Inflammatory macrophage (primary cell): ENCODE measurements at regions not wholly inside any gene's neighbourhood (a gene's known extent, or its start where the extent isn't known, plus 50 kb on each side); places are given as distances from the start of the nearest gene placed in this dataset.
"Not testable (repeated sequence)": the region's sequence is repeated elsewhere in the genome, so short reads cannot be mapped to it uniquely, and the experiment has no call there.

Experiments used
- DNase-seq, 2 donors: peaks; one replicate each; pipeline ENCODE4 v3.0.0-alpha.2; 2020 to 2022

- no peak for DNase-seq
Observed at GRCh38 chr3:3433711-3434110, 254.2 kb upstream of the CRBN start.

GRCh38 chr3:3429841-3430240 is 250.3 kb upstream of the CRBN start:
- no peak for DNase-seq

DNA sequence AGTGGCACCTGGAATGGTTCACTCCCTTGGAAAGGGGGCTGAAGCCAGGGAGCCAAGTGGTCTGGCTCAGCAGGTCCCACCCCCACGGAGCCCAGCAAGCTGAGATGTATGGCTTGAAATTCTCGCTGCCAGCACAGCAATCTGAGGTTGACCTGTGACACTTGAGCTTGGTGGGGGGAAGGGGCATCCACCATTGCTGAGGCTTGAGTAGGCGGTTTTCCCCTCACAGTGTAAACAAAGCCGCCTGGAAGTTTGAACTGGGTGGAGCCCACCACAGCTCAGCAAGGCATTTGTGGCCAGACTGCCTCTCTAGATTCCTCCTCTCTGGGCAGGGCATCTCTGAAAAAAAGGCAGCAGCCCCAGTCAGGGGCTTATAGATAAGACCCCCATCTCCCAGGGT is 228.2 kb upstream of the CRBN start:
- not testable (repeated sequence) for DNase-seq

- no peak for DNase-seq
Observed at GRCh38 chr3:3405131-3405530, 225.6 kb upstream of the CRBN start.

DNA sequence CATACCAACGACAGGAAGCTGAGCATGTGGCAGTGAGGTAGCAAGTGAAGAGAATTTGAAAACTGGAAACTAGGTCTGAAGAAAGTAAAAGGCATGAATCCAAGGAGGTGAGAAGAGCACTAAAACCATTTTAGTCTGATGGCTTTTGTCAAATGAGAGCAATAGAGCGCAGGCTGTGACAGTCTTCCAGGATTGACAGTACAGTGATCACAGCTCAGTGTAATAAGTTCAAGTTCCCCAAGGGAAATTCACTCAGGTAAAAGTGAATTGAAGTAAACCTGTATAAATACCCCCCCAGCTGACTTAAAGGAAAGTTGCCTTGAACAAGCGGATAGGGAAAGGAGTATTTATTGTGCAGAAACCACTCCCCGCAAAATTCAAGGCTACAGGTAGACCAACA is 224.2 kb upstream of the CRBN start:
- DNase-seq: no peak

DNA sequence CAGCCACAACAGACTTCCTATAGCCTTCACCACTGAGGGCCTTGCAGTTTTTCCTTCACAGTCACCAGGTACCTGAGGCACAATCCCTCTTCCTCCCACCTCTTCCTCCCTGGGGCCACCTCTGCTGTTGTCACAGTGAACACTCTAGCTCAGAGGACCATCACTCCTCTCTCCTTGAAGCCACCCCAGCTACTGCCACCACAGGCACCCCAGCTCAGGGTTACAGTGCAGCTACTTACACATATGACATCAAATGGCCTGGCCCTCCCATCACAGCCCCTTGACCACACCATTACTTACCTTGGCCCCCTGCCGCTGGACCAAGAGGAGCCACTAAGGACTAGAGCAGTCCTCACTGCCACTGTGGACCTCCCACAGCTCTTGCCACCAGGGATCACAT is 213.5 kb upstream of the CRBN start:
- DNase-seq: no peak

- no peak for DNase-seq
Observed at GRCh38 chr3:3383461-3383860, 204.0 kb upstream of the CRBN start.

- DNase-seq: no peak
Observed at GRCh38 chr3:3372210-3372777, 192.8 kb upstream of the CRBN start.

DNA sequence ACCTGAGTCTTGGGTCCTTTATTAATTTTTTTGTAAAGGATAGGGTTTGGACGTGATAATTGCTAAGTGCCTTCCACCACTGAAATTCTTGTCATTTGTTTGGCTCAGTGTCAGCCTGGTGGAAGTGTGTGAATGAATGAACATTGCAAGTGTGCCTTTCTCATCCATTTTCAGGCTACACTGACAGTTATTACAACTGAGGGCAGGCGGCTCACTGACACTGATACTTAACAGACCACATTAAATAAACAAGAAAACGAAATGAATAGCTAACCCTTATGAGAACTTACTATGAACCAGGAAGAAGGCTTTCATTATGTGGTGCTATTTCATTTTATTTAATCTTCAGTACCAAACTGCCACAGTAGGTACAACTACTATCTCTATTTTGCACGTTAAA is 188.8 kb upstream of the CRBN start:
- no peak for DNase-seq

DNA sequence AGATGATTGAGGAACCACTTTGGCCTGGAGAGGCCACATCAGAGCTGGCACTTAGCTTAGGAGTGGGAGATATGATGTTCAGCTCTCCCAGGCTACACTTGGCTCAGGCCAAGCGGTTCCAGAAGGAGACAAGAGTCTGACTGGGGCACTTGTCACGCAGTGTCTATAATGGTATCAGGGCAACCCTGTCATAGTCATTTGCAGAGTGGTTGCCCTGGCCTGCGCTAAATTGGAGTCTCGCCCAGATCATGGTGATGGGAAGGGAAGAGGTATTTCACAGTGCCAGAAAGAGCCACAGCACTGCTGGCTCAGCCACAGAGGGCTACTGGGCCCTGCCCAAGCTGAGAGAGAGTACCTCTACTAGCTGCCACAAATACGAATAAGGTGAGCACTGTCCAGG is 186.9 kb upstream of the CRBN start:
- no peak for DNase-seq

DNA sequence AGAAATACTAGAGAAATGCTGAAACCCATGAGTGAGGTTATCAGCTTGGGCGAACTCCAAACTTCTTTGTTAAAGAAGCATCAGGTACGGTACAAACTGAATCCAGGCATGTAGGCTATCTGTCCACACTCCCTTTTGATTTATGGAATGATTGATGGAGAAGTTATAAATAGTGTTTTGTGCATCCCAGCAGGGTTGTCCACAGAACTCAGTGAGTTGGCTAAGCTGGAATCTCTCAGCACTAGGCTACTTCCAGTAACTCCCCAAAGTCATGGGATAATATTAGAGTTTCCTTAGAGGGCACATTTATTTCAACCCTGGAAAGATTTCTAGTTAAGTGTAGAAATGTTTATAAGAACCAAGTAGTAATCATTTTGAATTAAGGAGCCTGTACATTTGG is 186.2 kb upstream of the CRBN start:
- no peak for DNase-seq

DNA sequence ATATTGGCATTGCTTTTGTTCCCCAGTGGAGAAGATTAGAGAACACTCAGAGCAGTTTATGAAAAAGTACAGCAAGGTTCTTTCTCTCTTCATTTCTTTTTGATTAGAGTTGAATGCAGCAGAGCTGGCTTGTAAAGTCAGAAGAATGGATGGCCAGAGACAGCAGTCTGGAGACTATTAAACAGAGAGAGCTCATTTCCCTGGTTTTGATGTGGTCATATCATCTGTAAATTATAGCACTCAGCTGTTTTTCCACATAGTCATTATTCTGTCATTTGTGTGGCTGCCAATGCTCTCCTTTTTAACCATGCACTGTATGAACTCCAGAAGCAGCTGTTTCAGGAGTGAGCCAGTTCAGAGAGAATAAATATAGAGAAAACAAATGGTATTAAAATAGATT is 177.4 kb upstream of the CRBN start:
- no peak for DNase-seq

DNA sequence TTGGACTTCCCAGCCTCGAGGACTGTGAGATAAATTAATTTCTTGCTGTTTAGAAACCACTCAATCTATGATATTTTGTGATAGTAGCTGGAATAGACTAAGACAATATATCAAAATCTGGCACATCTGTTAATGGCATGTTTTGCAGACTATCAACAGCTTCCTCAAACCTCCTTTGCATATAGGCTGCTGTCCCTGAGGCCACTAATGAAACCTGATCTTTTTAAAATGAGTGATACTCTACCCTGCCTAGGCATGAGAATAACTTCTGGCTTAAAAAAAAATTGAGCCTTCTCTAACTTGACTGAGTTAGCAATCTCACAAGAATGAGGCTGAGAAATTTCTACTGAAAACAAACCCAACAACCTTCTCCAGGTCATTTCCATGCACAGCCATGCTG is 176.0 kb upstream of the CRBN start:
- DNase-seq: no peak

DNA sequence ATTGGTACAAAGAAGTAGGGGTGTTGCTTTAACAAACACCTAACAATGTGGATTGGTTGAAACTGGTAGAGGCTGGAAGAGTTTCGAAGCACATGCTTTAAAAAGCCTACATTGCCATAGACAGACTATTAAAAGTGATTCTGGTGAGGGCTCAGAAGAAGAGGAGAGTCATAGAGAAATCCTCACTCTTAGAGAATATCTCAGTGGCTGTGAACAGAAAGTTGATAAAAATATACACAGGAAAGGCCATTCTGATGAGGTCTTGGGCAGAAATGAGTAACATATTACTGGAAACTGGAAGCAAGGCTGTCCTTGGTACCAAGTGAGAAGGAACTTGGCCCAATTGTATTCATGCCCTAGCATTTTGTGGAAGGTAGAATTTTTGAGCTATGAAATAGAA is 173.7 kb upstream of the CRBN start:
- DNase-seq: no peak

DNA sequence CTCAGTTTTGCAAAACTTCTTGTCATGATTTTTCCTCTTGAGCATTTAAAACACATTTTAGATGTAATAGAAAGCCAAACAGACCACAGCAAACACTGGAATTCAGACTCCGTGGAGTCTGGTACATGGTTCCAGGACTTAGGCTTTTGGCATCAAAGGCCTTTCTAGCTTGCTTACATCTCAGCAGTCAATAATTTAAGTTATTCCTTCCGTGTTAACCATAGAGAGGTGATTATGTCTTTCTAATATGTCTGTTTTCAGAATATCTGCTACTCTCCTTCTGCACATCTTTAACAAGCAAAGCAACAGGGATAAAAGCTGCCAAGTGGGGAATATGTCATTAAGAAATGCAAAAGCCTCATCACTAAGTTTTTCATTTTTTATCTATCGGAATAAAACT is 171.7 kb upstream of the CRBN start:
- DNase-seq: no peak

DNA sequence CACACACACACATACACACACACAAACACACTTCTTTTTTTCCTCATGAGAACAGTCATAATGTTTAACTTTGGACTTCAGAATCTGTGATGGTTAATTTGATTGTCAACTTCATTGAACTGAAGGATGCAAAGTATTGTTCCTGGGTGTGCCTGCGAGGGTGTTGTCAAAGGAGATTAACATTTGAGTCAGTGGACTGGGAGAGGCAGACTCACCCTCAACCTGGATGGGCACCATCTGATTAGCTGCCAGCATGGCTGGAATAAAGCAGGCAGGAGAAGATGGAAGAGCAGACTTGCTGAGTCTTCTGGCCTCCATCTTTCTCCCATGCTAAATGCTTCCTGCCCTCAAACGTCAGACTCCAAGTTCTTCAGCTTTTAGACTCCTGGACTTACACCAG is 167.6 kb upstream of the CRBN start:
- DNase-seq: not testable (repeated sequence)

- no peak for DNase-seq
Observed at GRCh38 chr3:3346556-3346955, 167.1 kb upstream of the CRBN start.

DNA sequence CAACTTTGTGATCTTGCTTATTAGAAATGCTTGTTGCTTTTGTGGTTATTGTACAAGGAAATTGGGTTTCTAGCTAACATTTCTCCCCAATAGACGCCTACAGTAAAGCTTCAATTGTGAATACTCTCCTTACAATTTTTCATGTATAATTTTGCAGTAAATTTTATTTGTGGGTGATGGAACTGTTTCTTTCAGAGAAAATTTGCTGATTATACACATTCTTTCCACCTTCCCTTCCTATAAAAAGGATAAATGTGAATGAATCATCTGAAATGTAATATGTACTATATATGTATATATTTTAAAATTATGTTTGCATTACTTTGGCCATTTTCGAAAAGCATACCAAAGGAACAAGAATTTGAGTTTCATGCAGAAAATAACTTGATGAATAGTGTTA is 162.7 kb upstream of the CRBN start:
- DNase-seq: no peak

- DNase-seq: no peak
Observed at GRCh38 chr3:3340965-3341895, 161.7 kb upstream of the CRBN start.

GRCh38 chr3:3340526-3340925 is 161.0 kb upstream of the CRBN start:
- no peak for DNase-seq

DNA sequence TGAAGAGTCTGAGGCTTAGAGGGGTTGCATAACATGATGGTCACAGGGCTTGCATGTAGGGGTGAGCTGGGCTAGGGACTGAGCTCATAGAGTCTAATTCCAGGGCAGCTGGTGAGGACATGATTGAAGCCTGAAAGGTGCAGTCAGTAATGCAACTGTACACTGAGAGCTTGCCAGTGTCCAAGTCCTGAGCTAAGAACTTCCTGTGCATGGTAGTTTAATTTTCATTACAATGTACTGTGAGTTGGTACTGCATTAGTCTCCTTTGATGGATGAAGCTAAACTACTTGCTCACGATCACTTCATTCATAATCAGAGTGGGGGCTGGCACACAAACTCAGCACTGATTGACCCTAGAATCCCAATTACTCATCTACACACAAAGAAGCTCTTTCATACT is 156.4 kb upstream of the CRBN start:
- no peak for DNase-seq

DNA sequence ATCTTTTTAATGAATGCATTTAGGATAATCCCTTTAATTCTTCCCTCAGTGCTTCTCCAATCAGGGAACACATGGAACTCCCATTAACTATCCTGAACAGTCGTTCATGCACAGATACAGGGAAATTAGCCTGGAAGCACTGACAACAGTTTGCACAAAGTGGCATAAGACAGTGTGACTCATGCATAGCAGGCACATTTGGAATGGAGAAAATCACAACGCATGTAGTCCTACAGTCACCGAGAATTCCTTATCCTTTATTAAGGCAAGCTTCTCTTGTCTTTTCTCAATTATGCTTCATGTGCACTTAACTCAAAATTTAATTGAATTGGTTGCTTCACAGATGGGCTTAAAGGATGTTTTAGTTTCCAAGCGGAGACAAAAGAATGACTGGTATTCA is 155.0 kb upstream of the CRBN start:
- DNase-seq: no peak

- no peak for DNase-seq
Observed at GRCh38 chr3:3333571-3333970, 154.1 kb upstream of the CRBN start.

DNA sequence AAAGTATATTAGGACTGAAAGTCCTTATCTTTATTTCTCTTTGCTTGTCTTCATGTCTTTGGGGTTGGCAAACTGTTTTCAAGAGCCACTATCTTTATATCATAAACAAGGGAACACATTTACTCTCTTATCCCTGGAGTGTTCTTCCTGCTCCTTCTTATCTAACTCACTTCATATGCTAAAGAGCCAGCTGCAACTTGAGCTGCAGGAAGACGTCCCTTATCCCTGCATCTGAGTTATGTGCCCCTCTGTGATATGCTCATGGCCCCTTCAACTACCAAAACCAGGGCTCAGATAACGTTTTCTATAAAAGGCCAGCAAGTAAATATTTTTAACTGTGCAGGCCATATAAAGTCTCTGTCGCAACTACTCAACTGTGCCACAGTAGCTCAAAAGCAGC is 137.0 kb upstream of the CRBN start:
- no peak for DNase-seq

DNA sequence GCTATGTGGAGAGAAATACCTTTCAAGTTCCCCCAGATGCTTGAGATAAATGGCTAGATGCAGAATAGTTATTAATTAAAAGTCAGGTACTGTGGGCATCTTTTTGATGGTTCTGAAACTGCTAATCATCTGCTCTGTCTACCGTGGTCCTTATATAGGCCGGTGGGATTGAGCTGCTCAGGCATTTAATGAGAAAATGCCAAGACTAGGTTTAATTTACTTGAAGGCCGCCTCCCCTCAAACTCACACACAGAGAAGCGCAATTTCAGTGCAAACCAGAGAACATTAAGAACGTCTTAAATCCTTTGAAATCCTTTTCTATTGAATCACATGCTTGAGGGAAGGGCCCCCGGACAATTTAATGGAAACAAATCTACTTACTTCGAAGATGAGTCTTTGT is 136.4 kb upstream of the CRBN start:
- DNase-seq: no peak
